Mucosa of descending colon (tissue), 3 donors: ENCODE measurements at regions not wholly inside any gene's neighbourhood (a gene's known extent, or its start where the extent isn't known, plus 50 kb on each side); places are given as distances from the start of the nearest gene placed in this dataset.
"Not testable (repeated sequence)": the region's sequence is repeated elsewhere in the genome, so short reads cannot be mapped to it uniquely, and the experiment has no call there.

Experiments
- ATAC-seq: fragments of 200-7000 bp; cut with Tn5 transposase; one replicate; pipeline ENCODE4 v1.9.1; 2020; ENCODE audit warnings: mild to moderate bottlenecking, moderate library complexity
- DNase-seq, 3 donors: peaks; one replicate each; pipeline ENCODE4 v3.0.0-alpha.2; 2020
- H3K36me3 ChIP-seq: fragments of 200-600 bp; one replicate; pipeline ENCODE4 v1.8.0; 2021; ENCODE audit warnings: low read depth, mild to moderate bottlenecking
- H3K4me1 ChIP-seq: fragments of 200-600 bp; one replicate; pipeline ENCODE4 v1.8.0; 2021; ENCODE audit warnings: low read depth, mild to moderate bottlenecking
- H3K4me3 ChIP-seq: fragments of 200-600 bp; one replicate; pipeline ENCODE4 v1.8.0; 2021; ENCODE audit warnings: mild to moderate bottlenecking
- H3K9me3 ChIP-seq: fragments of 200-600 bp; one replicate; pipeline ENCODE4 v1.8.0; 2021; ENCODE audit warnings: mild to moderate bottlenecking
- intact Hi-C, 2 donors: fragments of 100-400 bp; cut with DNase I in 1 of 2; cut with micrococcal nuclease in 1 of 2; formaldehyde crosslinking; loops; one replicate each; pipeline versions ENCODE4 v1.11.0 to v1.11.1; 2022; cut with DNase I, micrococcal nuclease
- TF ChIP-seq, protein P1 (sequence below): fragments of 200-600 bp; IDR thresholded peaks from one replicate; pipeline ENCODE4 v1.8.0; 2022; ENCODE audit warnings: antibody characterized with exemption, mild to moderate bottlenecking
- donor health status: DM: no; HTN: no; CAD: no; lungs with moderate emphysema.
- donor health status: DM: no; HTN: no; CAD: no.
- donor health status: DM: no; HTN: yes; CAD: no.

DNA sequence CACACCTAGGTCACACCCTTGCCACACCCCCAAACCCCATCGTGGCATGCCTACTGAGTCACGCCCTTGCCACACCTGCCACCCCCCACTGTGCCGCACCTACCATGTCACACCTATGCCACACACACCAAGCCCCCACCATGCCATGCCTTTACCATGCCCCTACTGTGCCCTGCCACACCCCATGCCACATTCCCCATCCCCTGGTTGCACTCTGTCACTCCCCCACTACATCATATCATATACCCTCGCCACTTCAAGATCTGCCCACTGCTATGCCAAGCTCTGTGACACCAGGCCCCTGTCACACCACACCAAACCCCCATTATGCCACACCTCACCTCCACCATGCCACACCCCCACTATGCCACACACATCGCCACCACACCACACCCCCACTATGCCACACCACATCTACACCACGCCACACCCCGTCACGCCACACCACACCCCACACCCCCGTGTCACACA lies 101.2 kb downstream of the OLFM1 start:
- H3K4me3 ChIP-seq = no peak overlapping the region
- ATAC-seq (no peak), DNase-seq (no peak)
- no peaks in the 10 kb centered on the region for H3K4me1 ChIP-seq
- no peaks in the 10 kb centered on the region for H3K9me3 ChIP-seq
- intact Hi-C loops = no loop called here
- no peaks in the 10 kb centered on the region for H3K36me3 ChIP-seq
- TF ChIP-seq, protein P1, sequence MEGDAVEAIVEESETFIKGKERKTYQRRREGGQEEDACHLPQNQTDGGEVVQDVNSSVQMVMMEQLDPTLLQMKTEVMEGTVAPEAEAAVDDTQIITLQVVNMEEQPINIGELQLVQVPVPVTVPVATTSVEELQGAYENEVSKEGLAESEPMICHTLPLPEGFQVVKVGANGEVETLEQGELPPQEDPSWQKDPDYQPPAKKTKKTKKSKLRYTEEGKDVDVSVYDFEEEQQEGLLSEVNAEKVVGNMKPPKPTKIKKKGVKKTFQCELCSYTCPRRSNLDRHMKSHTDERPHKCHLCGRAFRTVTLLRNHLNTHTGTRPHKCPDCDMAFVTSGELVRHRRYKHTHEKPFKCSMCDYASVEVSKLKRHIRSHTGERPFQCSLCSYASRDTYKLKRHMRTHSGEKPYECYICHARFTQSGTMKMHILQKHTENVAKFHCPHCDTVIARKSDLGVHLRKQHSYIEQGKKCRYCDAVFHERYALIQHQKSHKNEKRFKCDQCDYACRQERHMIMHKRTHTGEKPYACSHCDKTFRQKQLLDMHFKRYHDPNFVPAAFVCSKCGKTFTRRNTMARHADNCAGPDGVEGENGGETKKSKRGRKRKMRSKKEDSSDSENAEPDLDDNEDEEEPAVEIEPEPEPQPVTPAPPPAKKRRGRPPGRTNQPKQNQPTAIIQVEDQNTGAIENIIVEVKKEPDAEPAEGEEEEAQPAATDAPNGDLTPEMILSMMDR = no peak

DNA sequence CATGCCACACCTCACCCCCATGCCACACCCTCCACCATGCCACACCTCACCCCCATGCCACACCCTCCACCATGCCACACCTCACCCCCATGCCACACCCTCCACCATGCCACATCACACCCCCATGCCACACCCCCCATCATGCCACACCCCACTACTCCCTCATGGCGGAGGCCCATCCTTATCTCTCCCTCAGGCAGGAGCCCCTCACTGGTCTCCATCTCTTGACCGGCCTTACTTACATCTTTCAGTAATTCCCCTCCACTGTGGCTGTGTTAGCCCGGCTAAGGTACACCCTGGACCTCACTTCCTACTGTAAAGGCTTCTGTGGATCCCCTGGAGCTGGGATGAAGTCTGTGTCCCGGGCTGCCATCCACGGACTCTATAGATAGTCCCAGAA lies 102.0 kb downstream of the OLFM1 start:
- H3K4me3 ChIP-seq = no peak overlapping the region
- TF ChIP-seq, protein P1 = no peak
- no peaks in the 10 kb centered on the region for H3K9me3 ChIP-seq
- H3K4me1 ChIP-seq = no peaks in the 10 kb centered on the region
- intact Hi-C loops = no loop called here
- no peaks in the 10 kb centered on the region for H3K36me3 ChIP-seq
- ATAC-seq (no peak), DNase-seq (no peak)

DNA sequence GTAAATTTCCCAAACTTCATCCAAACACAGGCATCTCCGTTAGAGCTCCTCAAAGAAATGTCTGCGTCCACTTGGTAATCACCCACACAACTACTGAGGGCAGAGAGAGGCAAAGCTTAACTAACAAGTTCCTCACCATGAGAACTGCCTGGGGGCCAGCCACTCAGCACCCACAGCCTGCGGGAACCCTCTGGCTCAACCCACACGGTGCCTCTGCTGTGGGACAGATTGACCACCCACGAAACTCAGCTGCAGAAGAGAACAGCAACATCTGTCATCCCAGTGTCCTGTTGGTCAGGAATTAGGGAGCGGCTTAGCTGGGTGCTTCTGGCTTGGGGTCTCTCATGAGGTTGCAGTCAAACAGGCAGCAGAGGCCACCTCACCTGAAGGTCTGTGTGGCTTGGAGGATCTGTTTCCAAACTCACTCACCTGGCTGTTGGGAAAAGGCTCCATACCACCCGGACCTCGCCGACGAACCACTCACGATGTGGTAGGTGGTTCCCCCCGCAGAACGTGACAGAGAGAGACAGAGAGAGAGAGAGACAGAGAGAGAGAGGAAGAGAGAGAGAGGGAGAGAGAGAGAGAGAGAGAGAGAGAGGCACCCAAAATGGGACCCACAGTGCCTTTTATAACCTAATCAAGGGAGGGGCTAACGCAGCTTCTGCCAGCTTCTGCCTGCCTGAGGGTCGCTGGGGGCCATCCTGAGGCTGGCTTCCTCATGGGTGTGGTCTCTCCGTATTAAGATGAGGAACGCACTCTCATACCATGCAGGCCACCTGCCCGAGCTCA lies 103.5 kb downstream of the OLFM1 start:
- Histone ChIP-seq H3K36me3 (no peaks in the 10 kb centered on the region), H3K4me1 (no peaks in the 10 kb centered on the region), H3K9me3 (no peaks in the 10 kb centered on the region), H3K4me3 (no peak overlapping the region)
- TF ChIP-seq, protein P1 = no peak
- no peak for DNase-seq
- no peak for ATAC-seq
- intact Hi-C loops = no loop called here

DNA sequence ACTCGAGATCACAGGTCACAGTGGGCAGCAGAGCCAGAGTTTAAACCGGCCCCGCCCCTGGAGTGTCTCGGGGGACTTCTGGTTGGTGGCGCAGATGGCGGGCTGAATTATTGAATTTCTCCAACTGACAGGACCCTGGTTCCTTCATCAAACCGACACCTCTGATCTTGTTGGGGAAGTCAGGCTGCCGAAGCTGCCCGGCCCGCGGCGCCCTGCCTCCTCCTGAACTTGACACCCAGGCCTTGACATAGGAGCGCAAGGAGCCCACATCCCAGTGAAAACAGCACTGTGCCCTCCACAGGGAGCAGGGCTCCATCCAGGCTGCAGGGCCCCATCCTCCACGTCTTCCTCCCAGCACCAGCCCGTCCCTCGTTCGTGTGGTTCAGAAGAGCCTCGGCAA lies 105.2 kb downstream of the OLFM1 start:
- TF ChIP-seq, protein P1 = no peak
- H3K4me1 ChIP-seq = no peaks in the 10 kb centered on the region
- ATAC-seq = no peak
- no peaks in the 10 kb centered on the region for H3K36me3 ChIP-seq
- intact Hi-C loops = no loop called here
- no peak overlapping the region for H3K4me3 ChIP-seq
- no peaks in the 10 kb centered on the region for H3K9me3 ChIP-seq
- DNase-seq = no peak

DNA sequence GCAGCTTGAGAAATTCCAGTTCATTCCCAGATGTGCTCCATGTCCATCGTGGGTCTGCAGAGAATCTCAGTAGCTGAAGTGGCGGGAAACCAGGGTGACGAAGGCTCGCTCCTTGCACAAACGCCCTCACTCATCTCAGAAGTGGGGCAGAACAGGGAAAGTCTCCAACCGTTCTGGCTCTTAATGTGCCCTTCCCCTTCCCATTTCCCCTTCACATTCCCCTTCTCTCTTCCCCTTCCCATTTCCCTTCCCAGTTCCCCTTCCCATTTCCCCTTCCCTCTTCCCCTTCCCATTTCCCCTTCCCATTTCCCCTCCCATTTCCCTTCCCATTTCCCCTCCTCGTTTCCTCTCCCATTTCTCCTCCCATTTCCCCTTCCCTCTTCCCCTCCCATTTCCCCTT lies 108.5 kb downstream of the OLFM1 start:
- H3K4me3 ChIP-seq, ATAC-seq, H3K4me1 ChIP-seq, DNase-seq, H3K36me3 ChIP-seq, H3K9me3 ChIP-seq, intact Hi-C loops: not testable (repeated sequence)

DNA sequence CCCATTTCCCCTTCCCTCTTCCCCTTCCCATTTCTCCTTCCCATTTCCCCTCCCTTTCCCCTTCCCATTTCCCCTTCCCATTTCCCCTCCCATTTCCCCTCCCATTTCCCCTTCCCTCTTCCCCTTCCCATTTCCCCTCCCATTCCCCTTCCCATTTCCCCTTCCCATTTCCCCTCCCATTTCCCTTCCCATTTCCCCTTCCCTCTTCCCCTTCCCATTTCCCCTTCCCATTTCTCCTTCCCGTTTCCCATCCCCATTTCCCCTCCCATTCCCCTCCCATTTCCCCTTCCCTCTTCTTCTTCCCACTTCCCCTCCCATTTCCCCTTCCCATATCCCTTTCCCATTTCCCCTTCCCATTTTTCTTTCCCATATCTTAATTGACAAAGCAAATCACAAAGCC lies 109.0 kb downstream of the OLFM1 start:
- ATAC-seq (no peak), DNase-seq (no peak)
- intact Hi-C loops = no loop called here
- H3K4me1 ChIP-seq = no peaks in the 10 kb centered on the region
- H3K36me3 ChIP-seq = no peaks in the 10 kb centered on the region
- H3K4me3 ChIP-seq = no peak overlapping the region
- H3K9me3 ChIP-seq = no peaks in the 10 kb centered on the region
- TF ChIP-seq, protein P1 = no peak
